ENCODE measurements at regions not wholly inside any gene's neighbourhood (a gene's known extent, or its start where the extent isn't known, plus 50 kb on each side); places are given as distances from the start of the nearest gene placed in this dataset.

DNA sequence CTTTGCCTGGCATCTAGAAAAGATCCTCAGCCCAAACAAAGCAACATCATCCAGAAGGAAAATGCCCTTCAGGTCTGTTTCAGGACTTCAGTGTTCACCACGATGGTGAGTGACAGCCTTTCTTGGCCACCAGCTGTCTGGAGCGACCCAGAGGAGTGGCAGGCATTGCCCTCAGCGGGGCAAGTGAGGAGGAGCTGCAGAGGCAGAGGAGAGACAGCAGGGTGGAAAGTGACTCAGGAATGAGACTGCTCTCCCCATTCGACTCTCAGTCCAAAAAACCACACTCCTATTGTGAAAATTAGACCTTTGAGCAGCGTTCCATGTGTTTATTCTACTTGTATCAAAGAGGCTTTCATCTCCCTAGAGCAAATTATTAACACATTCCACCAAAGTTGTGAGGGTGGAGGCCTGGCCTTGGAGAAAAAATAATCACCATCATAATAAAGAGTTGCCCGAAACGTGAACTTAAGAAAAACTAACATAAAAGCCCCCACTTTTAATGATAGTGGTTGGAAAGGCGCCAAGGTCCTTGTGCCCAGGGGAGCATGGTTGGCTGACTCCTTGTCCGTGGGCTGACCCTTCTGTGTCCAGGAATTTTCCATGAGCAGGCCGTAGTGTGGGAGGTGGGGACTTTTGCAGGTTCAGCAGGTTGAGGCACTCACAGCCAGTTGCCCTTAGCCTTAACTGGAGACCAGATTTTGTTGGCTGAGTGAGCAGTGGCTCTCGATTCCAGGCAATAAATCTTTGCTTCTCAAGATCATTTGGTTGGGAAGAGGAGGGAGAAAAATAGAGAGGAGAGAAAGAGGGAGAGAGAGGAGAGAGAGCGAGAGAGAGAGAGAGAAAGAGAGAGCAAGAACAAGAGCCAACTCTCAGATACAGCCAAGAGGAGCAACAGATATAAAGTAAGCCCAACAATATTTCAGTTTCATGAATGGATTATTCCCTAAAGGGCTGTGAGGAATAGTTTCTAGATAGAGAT, 125.9 kb upstream of the ANKRD55 start (continued):
- TF ChIP-seq TBL1XR1 (IDR thresholded peaks at IDR 0.05; ENCODE audit: borderline replicate concordance, low read length, partially characterized antibody), result peak; percentile 75
- peak; percentile 81 for TF ChIP-seq MAFF (IDR thresholded peaks at IDR 0.05; ENCODE audit: low read depth, low read length)
- no peak for TF ChIP-seq ZFP36L2 (CRISPR knock-in tag; IDR thresholded peaks at IDR 0.05)
- TF ChIP-seq GABPB1 (CRISPR knock-in tag; IDR thresholded peaks at IDR 0.05), result no peak
- TF ChIP-seq, protein P1, sequence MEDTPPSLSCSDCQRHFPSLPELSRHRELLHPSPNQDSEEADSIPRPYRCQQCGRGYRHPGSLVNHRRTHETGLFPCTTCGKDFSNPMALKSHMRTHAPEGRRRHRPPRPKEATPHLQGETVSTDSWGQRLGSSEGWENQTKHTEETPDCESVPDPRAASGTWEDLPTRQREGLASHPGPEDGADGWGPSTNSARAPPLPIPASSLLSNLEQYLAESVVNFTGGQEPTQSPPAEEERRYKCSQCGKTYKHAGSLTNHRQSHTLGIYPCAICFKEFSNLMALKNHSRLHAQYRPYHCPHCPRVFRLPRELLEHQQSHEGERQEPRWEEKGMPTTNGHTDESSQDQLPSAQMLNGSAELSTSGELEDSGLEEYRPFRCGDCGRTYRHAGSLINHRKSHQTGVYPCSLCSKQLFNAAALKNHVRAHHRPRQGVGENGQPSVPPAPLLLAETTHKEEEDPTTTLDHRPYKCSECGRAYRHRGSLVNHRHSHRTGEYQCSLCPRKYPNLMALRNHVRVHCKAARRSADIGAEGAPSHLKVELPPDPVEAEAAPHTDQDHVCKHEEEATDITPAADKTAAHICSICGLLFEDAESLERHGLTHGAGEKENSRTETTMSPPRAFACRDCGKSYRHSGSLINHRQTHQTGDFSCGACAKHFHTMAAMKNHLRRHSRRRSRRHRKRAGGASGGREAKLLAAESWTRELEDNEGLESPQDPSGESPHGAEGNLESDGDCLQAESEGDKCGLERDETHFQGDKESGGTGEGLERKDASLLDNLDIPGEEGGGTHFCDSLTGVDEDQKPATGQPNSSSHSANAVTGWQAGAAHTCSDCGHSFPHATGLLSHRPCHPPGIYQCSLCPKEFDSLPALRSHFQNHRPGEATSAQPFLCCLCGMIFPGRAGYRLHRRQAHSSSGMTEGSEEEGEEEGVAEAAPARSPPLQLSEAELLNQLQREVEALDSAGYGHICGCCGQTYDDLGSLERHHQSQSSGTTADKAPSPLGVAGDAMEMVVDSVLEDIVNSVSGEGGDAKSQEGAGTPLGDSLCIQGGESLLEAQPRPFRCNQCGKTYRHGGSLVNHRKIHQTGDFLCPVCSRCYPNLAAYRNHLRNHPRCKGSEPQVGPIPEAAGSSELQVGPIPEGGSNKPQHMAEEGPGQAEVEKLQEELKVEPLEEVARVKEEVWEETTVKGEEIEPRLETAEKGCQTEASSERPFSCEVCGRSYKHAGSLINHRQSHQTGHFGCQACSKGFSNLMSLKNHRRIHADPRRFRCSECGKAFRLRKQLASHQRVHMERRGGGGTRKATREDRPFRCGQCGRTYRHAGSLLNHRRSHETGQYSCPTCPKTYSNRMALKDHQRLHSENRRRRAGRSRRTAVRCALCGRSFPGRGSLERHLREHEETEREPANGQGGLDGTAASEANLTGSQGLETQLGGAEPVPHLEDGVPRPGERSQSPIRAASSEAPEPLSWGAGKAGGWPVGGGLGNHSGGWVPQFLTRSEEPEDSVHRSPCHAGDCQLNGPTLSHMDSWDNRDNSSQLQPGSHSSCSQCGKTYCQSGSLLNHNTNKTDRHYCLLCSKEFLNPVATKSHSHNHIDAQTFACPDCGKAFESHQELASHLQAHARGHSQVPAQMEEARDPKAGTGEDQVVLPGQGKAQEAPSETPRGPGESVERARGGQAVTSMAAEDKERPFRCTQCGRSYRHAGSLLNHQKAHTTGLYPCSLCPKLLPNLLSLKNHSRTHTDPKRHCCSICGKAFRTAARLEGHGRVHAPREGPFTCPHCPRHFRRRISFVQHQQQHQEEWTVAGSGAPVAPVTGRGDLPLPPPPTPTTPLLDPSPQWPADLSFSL (CRISPR knock-in tag; IDR thresholded peaks at IDR 0.05), result 0 out of 2 replicates have a peak, but pooled peaks have one; percentile 43
- no peak for TF ChIP-seq ZNF549 (CRISPR knock-in tag; IDR thresholded peaks at IDR 0.05)
- TF ChIP-seq TCF7 (IDR thresholded peaks at IDR 0.05; ENCODE audit: low read depth), result peak; percentile 94
- TF ChIP-seq MAZ (IDR thresholded peaks at IDR 0.05; ENCODE audit: borderline replicate concordance, low read depth, low read length), result peak; percentile 43
- TF ChIP-seq MAZ (CRISPR knock-in tag; IDR thresholded peaks at IDR 0.05; ENCODE audit: low read depth), result no peak; the same call in 1 of the 2 replicates
- TF ChIP-seq NFYC (CRISPR knock-in tag; IDR thresholded peaks at IDR 0.05), result no peak
- TF ChIP-seq, protein P2, sequence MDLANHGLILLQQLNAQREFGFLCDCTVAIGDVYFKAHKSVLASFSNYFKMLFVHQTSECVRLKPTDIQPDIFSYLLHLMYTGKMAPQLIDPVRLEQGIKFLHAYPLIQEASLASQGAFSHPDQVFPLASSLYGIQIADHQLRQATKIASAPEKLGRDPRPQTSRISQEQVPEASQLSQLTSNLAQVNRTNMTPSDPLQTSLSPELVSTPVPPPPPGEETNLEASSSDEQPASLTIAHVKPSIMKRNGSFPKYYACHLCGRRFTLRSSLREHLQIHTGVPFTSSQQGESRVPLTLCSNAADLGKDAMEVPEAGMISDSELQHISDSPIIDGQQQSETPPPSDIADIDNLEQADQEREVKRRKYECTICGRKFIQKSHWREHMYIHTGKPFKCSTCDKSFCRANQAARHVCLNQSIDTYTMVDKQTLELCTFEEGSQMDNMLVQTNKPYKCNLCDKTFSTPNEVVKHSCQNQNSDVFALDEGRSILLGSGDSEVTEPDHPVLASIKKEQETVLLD (CRISPR knock-in tag; IDR thresholded peaks at IDR 0.05; ENCODE audit: low read depth), result 0 out of 2 replicates have a peak, but pooled peaks have one; percentile 48
- no peak; the same call in 1 of the 2 replicates for TF ChIP-seq SNAI1 (CRISPR knock-in tag; IDR thresholded peaks at IDR 0.05; ENCODE audit: borderline replicate concordance)
- TF ChIP-seq MED1 (CRISPR knock-in tag; IDR thresholded peaks at IDR 0.05), result peak; percentile 96
- TF ChIP-seq MAFK (conservative IDR thresholded peaks at IDR 0.05 in 1 of 2, IDR thresholded peaks at IDR 0.05 in 1 of 2; ENCODE audit: low read length in 2 of 2), result peak; percentile 77 to 86
- peak; percentile 72 for TF ChIP-seq ZNF263 (CRISPR knock-in tag; IDR thresholded peaks at IDR 0.05)
- TF ChIP-seq ZNF230 (CRISPR knock-in tag; IDR thresholded peaks at IDR 0.05), result 0 out of 2 replicates have a peak, but pooled peaks have one; percentile 48
- no peak for TF ChIP-seq DBP (CRISPR knock-in tag; IDR thresholded peaks at IDR 0.05; ENCODE audit: not compliant biosample characterization)
- TF ChIP-seq MIER3 (CRISPR knock-in tag; IDR thresholded peaks at IDR 0.05; ENCODE audit: borderline replicate concordance), result peak; percentile 55; the same call in 1 of the 2 replicates
- TF ChIP-seq ZNF253 (CRISPR knock-in tag; IDR thresholded peaks at IDR 0.05; ENCODE audit: borderline replicate concordance), result no peak
- TF ChIP-seq CBFB (CRISPR knock-in tag; IDR thresholded peaks at IDR 0.05), result peak; percentile 60
- no peak for TF ChIP-seq MTF2 (CRISPR knock-in tag; IDR thresholded peaks at IDR 0.05; ENCODE audit: borderline replicate concordance)
- peak; percentile 94 for TF ChIP-seq TEAD3 (CRISPR knock-in tag; optimal IDR thresholded peaks at IDR 0.05; ENCODE audit: borderline replicate concordance)

Measured in HepG2 (cell line).